ENCODE measurements at regions not wholly inside any gene's neighbourhood (a gene's known extent, or its start where the extent isn't known, plus 50 kb on each side); places are given as distances from the start of the nearest gene placed in this dataset.

DNA sequence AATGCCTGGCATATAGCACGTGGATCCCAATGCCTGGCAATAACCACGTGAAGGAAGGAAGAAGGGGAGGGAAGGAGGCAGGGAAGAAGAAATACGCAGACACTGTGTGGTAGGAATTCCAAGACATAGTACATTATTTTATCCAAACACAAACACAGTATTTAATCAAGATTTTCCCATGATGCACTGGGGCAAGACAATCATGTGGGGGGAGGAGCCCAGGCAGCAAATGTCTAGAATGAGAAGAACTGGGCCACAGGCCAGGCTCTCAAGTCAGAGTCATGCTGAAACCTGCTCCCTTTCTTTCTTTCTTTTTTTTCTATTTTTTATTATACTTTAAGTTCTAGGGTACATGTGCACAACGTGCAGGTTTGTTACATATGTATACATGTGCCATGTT lies 717.9 kb downstream of the UQCRFS1 start:
- no peak for DNase-seq

DNA sequence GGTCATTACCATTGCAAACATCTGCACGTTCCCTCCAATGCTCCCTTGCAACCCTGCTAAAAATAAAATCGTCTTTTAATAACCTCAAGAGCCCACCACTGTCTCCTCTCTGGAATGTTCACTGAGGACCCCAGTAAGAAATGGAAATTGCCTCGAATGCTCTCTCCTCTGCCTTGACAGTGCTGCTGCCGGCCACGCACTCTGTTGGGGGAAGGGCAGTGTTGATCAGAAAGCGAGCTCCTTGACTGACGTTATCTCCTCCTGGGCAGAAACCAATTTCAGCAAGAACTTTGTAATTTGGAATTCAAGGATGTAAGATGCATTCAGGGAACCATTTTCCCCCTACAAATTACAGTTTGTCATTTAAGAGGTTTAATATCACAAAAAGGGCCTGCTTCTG lies 718.5 kb downstream of the UQCRFS1 start:
- no peak for DNase-seq

DNA sequence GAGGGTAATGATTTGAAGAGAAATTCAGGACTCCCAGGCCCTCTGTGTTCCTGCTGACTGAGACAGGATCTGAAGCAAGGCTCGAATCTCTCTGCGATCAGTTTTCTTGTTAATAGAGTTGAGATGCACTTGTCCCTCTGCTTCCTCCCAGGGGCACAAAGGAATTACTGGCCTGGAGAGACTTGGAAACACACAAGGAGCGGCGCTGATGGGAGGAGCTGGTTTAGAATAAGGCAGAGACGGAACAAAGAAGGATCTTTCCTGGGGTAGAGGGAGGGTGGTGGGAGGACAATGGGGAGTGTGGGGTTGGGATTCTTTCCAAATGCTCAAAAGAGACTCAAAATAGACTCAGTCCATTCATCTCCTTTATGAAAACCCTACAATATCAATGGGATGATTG lies 719.1 kb downstream of the UQCRFS1 start:
- DNase-seq: no peak

DNA sequence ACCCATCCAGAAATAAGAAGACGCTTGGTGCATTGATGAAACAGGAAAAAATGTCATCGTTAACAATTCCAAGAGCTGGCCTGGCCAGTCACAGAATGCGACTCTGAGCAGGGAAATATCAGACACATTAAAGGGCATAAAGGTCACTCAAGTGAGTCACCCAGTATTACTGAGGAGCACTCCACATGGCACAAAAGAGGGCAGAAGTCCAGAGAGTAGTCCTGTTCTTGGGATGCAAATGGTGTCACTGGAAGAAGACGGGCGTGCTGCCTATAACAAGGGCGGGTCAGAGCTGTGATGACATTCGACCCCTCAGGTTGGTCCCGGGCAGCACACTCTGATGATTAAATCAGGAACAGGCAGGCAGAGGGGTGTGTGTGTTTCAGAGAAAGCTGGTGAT lies 720.3 kb downstream of the UQCRFS1 start:
- no peak for DNase-seq

DNA sequence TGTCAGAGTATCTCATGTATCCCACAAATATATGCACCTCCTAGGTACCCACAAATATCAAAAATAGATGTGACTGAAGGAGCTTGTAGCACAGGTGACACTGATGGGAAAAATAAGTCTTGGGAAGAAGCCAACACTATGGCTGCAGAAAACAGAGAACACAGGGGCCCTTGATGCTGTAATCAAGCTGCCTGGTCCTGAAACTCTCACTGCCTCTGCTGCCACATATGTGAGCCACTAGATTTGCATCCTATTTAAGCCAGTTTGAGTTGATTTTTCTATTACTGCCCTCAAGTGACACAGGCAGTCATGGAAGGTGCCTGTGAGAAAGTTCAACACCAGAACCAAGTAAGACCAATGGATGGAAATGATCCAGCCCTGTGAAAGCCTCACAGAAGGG lies 720.8 kb downstream of the UQCRFS1 start:
- no peak for DNase-seq

DNA sequence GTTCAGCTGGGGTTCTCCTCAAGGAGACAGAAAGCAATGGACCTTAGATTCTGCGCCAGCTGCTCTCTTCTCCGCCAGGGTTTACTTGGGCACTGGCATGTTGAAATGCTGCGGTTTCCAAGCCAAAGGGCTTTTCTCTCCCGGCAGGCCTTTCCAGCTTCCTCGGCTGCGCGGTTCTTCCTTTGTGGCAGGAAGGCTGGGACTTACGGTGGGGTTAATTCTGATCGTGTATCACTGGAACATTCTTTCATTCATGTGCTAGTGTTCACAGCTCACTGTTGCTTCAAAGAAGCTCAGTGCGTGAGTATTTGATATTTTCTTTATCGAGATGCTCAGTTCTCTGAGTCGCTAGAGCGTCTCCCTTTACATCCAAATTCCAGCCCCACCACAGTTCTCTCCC lies 723.2 kb downstream of the UQCRFS1 start:
- DNase-seq: no peak

DNA sequence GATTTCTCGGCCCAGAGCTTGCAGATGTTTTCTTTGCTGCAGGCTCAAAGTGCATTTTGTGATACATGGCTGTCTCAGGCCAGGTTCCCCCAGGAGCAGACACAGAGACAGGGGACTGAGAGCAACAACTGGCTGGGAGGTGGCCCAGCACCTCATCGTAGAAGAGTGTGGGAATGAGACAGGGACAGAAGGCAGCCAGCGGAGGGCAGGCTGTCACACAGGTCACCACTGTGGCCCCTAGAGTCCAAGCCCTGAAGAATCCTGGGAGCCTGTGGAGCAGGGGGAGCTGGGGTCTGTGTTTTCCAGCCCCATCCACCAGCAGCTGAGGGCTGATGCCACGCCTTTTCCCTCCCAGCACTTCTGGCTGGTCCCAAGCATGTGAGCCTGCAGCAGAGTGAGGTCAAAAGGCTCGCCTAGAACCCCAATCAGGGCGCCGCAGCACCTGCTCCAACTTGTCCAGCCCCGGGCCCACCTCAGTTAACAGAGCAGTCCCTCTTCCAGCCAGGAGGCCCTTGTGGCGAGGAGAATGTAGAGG lies 723.8 kb downstream of the UQCRFS1 start:
- no peak for DNase-seq

DNA sequence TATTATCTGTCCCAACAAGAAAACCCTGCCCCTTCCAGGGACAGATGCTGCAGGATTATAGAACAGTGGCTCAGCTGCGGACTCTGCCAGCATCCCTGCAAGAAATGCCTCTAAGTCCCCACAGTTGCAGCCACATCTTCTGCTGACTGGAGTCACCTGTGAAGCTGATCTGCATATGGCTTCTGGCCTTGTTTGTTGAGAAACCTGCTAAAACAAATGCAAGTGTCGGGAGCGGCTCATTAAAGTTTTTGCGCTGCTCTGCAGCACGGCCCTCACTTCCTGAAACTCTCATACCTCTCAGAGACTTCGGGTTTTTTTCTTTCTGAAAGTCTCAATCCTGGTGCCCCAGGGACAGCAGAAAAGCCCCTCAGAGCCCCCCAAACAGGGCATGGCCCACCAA lies 725.0 kb downstream of the UQCRFS1 start:
- no peak for DNase-seq

DNA sequence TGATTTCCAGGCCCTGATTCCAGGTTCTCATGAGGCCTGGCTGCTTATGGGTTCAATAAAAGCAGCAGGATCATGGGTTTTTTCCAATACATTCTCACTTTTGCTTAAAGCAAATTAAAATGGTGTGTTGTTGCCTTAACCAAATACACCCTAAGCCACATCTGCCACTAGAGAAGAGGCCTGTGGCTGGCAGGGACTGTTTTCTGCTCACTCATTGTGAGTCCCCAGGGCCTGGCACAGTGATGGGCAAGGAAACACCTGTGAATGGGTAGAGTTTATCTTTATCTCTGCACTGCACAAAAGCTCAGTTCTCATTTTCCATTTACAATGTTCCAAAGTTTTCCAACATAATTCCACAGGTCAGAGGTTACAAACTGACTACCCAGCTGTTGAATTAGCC lies 726.0 kb downstream of the UQCRFS1 start:
- no peak for DNase-seq

DNA sequence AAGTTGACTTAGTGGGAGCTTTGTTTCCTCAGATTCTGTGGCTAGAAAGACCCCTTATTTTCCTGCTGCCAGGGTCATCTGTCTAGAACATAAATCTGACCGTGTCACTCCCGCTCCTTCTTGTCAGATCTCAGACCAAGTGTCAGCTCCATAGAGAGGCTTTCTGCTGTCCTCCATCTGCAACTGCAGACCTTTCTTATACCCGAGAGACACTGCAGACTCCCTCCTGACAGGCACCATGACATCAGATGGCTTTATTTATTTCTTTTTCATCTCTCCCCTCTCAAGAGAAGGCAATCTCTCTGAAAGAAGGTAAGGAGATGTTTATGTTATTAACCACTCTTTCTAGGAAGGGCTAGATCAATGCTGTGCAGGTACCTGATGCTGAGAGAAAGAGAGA lies 726.5 kb downstream of the UQCRFS1 start:
- DNase-seq: no peak

DNA sequence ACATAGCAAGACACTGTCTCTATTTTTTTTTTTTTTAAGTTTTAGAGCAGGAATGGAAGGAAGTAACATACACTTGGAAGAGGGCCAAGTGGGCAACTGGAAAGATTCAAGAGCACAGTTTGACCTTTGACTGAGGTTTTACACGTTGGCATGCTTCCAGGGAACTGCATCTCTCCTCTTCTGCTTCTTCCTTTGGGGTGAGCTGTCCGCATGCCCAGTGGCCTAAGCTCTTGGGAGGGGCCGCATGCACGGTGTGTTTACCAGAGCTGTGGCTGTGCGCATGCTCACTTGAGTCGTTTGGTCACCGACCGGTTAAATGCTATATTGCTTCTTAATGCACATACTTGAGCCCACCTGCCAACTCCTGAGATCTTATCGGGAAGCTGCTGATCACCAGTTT lies 727.7 kb downstream of the UQCRFS1 start:
- no peak for DNase-seq

DNA sequence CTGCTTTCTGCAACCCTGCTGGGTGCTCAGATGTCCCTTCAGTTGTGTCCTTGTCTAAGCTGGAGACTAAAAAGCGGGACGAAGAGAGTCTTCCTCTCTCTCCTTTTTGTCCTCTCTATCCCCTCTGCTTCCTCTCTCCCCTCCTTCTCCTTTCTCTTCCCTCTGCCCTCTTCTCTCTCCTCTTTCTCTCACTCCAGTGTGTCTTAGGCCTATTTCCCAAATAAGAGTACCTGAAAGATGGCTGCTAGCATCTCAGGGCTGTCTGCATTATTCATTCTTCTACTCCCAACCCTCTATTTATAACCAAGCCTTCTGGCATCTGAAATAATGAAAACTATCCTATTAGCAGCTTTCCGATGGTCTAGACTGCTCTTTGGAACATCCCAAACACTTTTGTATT lies 729.8 kb downstream of the UQCRFS1 start:
- DNase-seq: no peak

DNA sequence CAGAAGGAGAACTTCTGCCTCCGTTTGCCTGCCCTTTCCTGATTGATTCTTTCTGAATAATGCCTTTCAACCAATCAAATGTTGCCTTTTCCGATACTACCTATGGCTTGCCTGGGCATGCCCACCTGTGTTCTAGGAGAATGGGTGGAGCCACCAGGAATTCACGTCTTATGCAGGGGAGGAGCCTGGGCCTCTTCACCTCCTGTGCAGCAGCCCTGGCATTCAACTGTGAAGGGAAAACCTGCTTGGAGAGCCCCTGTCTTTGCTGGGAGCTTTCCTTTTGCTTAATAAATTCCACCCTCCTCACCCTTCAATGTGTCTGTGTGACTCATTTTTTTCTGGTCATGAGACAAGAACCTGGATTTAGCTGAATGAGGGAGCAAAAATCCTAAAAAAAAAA lies 730.7 kb downstream of the UQCRFS1 start:
- peak; percentile 79 for DNase-seq

DNA sequence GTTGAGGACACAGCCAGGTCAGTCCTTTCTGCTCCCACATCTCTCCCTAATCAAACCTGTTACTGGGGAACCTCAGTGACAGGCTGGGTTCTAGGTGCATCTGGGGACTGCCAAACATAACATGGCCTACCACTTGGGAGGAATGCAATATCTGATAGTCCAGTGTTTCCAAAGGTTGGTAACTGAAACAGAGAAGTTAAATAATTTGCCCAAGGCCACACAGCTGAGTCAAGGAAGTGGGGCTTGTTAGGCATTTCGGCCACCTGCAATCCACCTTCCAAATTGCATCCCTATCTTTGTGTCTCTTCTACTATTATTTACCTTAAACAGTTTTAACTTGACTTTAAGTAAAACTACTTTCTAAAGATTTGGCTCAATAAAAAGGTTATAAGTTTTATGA lies 731.3 kb downstream of the UQCRFS1 start:
- DNase-seq: no peak

DNA sequence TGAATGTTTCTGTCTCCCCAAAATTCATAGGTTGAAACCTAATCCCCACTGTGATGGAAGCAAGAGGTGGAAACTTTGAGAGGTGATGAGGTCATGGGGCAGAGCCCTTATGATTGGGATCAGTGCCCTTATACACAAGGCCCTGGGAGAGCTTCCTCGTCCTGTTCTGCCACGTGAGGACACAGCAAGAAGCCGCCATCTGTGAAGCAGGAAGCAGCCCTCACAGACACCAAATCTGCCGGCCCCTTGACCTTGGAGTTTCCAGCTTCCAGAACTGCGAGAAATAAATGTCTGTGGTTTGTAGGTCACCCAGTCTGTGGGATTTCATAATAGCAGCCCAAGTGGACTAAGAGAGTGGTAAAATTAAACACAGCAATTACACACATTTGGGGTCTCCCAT lies 737.4 kb downstream of the UQCRFS1 start:
- DNase-seq: no peak

DNA sequence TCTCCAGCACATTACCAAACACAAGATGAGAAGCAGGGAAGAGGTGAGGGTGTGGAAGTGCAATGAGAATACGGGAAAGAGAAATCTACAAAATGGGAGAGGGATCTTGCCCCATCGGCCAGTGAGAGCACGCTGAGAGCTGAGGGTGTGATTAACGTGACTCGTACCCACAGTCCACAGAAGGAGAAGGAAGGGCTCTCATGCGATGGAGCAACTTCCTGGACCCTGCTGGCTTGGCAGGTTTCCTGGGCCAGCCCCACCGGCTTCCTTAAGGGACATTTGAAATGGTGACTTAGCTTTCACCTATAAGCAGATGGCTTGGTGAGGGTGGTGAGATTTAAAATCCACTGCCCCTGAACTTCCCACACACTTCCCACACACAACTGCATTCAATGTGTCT lies 740.1 kb downstream of the UQCRFS1 start:
- no peak for DNase-seq

DNA sequence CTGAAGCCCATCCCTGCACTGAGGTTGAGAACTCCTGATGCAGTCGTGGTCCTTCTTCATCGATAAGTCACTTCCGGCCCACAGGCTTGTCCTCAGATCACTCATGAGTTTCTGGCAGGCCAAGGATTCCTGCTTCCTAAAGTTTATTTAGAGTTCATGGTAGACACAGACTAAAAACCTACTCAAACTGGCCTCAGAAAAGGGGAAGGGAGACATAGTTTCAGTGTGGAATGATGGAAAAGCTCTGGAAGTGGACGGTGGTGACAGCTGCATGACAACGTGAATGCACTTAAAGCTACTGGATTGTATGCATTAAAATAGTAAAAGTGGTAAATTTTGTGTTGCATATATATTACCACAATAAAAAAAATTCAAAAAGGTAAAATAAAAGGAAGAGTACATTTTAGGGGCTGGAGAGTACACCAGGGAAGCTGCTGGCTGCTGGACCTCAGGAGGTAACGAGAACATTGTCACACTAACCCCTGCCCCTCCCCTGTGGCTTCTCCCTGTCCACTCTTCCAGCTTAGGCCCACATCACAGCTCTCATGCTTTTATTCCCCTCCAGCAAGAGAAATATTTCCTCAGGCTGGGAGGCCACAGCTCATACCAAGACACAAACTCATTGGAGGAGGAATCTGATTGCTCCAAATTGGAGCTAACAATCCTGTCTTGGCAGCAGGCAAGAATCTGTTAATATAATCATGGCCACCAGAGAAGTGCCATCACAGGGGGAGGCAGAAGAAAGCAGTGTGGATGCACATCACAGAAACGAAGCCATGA lies 741.0 kb downstream of the UQCRFS1 start:
- DNase-seq: no peak

DNA sequence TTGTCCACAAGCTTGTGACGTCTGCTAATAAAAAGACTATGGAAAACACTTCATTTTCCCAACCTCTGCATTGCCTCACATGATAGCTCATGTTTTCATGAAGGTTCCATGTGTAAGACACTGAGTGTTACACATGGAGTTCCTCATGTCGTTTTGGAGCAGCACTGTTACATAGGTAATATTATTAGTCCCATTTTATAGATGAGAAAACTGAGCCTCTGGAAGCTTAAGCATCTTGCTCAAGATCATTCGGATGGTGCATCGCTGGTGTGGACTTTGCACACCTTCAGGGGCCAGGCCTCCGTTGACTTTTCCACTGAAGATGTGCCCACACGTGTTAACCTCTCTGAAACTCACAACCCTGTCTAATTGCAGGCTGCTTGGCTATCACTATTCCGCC lies 743.4 kb downstream of the UQCRFS1 start:
- no peak for DNase-seq

DNA sequence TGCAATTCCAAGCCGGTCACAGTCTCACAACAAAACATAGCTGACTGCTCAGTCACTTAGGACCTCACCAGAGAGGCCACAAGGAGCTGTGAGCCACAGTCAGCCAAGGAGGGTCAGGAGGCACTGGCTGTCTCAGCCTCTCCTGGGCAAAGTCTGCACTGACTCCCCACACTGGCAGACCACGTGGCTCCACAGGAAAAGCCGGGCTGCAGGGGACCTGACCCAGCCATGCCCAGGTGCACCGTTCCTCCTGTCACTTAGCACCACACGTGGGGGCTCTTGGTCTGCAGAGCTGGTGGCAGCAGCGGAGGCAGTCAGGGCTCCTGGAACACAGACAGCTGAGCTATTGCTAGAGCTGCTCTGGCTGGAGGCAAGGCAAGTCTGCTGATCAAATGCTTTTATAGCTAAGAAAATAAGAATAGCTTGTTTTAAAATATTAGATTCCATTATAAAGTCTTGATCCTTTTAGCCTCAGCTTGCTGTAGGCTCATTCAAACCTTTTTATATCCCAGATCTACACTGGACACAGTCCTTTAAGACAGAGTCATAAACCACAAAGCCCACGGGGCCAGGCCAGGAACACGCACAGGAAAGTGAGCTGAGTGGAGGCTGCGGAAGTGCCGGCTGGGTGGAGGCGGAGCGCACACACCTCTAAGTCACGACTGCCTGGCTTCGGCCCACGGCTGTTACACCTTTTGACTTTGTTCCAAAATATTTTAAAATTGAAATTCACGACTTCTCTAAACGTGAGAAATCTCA lies 744.1 kb downstream of the UQCRFS1 start:
- peak; percentile 71 for DNase-seq

DNA sequence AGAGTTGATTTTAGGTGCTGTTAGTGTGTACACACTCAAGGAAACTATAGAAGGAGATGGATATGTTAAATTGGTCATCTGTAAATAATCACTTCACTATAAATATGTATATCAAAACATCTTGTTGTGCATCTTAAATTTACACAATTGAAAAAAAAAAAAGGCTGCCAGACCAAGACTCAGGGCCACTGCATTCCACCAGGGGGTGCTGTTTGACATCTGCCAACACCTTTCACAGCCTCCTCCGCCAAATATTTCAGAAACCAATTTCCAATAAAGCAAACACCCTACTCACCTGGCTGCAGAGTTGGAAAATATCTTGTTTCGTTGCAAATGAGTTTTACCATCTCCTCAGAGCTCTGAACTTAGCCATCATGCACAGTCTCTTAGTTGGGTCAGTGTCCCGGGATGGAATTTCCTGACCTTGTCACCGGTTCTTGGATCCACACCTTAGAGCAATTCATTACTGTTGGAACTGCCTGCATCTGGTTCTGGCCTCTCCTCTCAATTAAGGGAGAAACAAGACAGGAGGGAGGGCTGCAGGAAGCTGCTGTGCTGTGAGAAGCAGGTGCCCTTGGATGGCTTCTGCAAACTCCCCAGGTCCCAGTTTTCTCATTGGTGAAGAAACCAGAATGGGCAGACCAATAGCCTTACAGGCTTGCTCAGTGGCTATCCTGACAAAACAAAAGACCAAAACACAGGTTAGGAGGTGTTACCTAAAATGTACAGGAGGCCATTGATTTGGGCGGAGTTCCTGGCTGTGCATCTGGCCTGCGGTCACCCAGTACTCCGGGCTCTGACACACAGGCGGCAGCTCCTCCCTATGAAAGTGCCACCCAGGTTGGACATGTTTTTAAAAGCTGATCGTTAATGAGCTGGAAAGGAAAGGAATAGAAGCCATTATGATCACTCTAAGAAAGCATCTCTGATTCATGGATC lies 746.6 kb downstream of the UQCRFS1 start:
- peak; percentile 76 for DNase-seq

DNA sequence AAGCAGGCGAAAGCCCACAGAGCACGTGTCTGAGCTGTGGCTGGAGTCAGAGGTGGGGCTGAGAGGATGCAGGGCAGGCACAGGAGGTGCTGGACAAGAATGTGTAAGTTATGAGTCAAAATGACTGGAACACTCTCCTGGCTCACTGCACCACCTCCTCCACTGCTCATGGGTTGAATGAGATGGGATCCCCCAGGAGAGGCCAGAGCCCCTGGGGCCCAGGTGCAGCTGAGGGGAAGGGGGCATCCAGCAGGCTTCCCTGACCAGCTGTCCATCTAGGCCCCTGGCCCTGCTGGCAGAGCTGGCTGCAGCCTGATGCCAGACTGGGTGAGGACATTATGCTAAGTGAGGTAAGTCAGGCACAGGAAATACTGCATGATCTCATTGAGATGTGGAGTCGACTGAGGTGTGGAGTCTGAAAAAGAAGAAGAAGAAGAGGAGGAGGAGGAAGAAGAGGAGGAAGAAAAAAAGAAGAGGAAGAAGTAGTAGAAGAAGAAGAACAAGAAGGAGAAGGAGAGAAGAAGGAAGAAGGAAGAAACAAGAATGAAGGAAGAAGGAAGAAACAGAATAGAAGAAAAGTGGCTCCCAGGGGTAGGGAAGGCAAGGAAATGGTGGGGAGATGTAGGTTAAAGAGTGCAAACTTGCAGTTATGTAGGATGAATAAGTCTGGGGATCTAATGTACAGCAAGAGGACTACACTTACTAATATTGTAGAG lies 747.4 kb downstream of the UQCRFS1 start:
- peak; percentile 58 for DNase-seq

DNA sequence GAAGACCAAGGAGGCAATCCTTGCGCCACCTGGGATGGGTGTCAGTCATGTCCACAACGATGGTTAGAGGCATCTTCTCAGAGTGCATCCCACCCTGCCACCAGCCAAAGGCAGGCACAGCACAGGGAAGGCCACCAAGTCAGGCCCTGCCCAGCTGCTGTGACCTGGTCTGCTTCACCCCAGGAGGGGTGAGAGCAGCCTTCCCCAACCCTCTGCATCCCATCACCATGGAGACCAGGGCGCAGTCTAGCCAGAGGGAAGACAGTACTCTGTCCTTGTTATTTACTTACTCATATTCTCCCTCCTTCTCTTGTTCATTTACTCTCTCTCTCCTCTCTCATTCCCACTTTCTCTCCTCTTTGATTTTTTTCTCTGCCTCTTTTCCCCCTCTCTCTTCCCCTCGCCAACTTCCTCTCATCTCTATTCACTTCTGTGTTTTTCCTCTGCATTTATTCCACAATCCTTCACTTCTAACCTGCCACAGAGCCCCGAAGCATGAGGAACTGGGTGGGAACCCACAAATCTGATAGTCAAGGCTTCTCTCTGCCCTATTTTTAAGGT lies 749.4 kb downstream of the UQCRFS1 start:
- DNase-seq: no peak
